Daoy (cell line): ENCODE measurements at regions not wholly inside any gene's neighbourhood (a gene's known extent, or its start where the extent isn't known, plus 50 kb on each side); places are given as distances from the start of the nearest gene placed in this dataset.
A peak's percentile ranks its signal among the peaks of the same experiment; 100 is the strongest.

ENCODE experiments used
- DNase-seq: peaks from one replicate; pipeline ENCODE4 v3.0.0-alpha.2; 2015; ENCODE audit warnings: low read depth

DNA sequence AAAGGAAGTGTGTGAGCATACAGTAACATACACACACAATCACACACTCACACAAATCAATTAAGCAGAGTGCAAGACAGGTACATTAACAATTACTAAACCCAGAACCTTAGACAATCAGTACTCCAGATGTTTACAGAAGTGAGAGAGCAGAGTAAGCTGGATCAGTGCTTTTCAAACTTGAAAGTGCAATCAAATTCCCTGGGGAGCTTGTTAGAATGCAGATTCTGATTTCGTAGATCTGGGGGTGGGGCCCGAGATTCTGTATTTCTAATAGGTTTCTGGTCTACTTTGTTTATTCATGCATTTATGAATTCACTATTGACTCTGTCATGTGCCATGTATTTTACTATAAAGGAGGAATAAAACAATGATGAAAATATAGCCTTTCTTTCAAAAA, 179.6 kb upstream of the PHYHIPL start:
- DNase-seq, result no peak

DNA sequence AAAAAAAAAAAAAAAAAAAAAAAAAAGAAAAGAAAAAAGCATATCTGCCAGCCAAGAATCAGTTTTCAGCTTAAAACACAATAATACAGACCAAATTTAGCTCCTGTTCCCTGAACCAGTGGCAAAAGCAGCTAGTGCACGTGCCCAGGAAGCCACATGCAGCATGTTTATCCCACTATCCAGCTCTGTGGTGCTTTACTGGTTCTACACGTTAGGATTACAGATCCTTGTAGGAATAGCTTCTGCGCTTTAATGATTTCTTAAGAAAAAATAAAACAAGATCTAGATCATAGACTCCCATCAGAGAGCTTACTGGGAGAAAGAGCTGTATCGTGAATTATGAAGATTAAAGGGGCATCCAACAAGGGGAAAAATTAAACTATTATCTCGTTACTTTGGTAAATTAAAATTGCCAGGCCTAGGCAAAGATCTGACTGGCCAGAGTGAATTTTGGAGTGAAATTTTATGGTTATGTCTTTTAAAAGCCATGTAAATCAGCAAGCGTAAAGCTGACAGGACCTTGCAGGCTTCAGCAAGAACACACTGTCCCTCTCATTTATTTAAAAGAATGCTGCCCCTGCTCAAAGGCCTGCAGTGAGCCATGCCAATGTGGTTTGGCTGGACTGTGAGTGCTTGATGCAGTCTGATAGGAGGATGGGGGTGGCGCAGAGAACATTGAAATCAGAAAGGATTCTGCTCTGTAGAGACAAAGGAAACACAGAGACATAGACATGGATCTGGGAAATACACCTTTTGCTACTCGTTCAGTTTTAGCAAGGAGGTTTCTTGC, 177.3 kb upstream of the PHYHIPL start:
- no peak for DNase-seq

- no peak for DNase-seq
Measured at GRCh38 chr10:59000162-59000825, 176.1 kb upstream of the PHYHIPL start.

DNA sequence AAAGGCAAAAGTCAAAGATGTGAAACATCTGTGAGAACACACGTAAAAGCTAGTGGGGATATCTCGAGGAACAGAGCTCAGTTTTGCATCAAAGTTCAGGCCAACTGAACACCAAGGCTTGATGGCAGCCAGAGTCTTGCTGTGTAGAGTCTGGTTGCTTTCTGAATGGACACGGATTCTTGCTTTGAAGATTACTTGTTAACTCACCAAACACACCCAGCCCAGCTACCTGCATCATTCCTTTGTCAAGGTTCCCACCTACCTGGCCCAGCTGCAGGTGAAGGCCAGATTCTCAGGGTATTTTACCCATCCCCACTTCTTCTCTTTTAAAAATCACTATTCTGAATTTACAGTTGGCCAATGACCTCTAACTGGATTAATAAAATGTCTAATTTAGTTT, 174.4 kb upstream of the PHYHIPL start:
- DNase-seq, result no peak

DNA sequence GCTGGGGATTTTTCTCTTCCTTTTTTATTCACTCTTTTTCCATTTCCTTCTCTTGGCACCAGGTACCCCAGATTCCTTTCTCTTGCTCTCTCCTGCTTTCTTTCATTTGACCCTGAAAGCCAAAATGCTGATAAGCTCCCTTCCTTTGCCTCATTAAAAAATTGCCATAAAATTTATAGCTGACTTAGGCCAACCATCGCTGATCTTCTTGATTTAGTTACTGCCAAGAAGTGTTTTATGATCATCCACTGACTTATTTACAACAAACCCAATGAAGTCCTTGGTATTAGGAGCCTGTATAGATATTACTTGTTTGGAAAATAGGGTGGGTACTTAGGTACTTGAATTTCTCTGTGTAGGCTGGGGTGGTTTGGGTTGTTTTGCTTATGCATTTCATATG, 173.2 kb upstream of the PHYHIPL start:
- no peak for DNase-seq

DNA sequence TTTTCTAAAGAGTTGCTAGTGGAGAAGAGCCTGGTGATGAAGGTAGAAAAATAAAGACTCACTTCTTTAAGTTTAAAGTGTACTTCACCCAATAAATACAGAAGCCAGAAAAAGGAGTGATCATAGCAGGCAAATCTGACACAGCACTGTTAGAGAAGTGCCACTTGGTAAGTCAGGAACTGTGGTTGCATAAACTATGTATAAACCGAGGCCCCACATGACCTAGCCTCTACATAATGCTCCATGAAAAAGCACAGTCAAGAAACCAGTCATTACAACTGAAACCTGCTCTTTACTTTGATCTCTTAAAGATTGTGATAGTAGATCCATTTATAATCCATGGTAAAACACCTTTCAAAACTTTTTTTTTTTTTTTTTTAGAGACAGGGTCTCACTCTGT, 172.1 kb upstream of the PHYHIPL start:
- no peak for DNase-seq

DNA sequence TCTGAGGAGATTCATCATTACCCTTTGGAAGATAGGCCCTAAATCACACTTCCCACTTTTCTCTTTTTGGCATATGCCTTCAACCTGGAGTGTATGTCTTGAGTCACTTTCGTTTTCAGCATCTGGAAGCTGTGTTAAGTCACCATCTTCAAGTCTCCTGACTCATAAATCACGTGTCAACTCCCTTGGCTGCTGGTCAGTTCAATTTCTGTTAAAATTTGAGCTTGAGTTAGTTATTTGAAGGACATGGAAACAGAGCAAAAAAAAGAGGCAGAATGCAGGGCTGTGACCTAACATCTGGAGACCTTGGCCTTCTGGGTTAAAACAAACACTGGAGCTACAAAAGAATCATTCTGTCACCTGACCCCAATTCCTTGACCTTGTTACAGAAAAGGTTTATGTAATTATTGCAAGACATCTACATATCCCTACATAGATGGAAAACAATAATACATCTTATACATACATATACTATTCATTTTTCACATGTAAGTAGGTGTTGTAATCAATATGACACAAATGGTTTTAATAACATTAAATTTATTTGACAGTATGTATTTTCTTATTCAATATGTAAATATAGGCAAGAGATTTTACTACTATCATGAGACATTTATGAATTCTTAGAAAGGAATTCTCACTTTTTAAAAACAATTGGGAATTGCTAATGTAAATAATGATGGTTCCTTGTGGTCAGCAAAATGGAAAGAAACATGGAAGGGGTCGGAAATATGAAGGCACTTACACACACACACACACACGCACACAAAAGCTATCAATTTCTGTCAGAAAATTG, 169.7 kb upstream of the PHYHIPL start:
- peak; percentile 59 for DNase-seq

DNA sequence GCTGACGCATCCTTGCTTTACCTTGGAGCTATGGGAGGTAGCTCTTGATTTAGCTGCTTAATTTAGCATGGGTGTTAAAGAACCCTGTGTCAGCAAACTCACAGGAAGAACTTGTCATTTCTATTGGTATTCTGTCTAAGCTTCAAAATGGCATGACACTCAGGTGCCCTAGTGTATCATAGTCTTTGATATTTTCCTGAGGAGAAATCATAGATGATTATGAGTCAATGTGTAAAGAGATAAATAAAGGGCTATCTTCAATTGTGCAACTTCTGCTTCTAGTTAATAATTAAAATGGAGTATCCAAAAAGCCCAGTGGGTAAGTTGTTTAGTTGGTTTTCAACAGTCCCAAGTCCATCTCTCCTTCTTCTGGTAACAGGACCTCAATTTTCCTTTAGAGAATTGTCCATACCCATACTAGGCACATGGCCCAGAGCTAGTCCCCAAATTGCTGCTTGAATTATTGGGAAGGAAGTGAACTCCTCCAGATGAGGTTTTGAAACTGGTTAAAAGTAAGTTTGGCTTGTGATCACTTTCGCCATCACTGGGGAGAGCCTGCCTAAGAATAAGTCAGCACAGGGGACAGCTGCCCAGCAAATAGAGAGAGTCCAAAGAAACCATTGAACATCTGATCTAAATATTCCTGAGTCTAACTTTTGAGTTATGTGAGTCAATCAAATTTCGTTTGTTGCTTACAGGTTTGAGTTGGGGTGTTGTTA, 169.0 kb upstream of the PHYHIPL start:
- no peak for DNase-seq

DNA sequence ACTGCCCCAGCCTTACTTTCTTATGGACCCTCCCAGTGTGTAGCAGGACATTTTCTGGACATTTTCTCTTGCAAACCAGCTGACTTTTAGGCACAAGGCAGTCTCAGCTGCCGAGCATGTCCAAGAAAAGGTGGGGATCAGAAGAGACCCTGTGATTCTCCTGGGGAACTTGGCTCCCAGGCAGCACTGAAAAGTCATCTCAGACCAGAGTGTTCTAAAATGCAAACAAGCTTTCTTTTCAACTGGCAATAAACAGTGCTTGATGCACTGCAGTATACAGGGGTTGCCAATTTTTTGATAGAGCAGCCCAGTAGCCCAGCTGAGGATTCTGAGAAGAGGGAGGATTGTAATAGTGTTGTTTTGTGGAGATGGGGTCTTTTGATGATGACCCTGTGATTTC, 168.0 kb upstream of the PHYHIPL start:
- DNase-seq, result no peak

- no peak for DNase-seq
Measured at GRCh38 chr10:59011972-59012632, 164.3 kb upstream of the PHYHIPL start.

- DNase-seq, result no peak
Measured at GRCh38 chr10:59012839-59013238, 163.6 kb upstream of the PHYHIPL start.

- no peak for DNase-seq
Measured at GRCh38 chr10:59016043-59016442, 160.4 kb upstream of the PHYHIPL start.

GRCh38 chr10:59018977-59019376, 157.5 kb upstream of the PHYHIPL start:
- no peak for DNase-seq

DNA sequence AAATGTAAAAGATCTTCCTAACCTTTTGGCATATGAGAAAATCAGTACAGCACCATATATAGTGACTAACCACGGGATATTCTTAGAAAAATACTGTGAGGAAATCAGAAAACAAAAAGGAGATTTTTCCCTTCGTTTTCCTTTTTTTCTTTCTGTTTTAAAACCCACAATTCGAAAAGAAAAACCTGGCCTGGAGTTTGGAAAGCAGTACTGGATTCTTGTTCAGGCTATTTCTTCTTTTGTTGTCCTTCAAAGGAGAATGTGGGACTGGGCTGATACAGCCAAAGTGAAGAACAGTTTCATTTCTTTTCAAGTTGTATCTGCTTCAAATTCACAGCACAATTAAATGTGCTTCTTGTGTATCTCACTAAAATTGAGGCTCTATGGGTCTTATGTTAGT, 156.8 kb upstream of the PHYHIPL start:
- DNase-seq, result no peak

DNA sequence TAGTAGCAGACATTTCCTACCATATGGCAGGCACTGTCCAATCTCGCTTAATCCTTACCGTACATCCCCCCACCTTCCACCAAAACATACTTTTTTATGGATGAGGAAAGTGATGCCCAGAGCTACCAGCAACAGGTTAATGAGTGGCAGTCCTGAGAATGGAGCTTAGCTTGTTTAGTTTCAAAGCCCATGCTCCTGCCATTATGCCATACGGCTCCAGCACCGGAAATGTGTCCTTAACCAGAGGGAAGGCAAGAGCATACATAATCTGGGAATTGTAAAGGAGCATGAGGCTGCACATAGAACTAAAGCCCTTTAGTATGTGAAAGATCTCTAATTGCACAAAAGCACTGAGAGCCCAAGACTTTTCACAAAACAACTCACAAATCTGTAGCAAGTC, 155.9 kb upstream of the PHYHIPL start:
- DNase-seq, result no peak

GRCh38 chr10:59025981-59026765, 150.3 kb upstream of the PHYHIPL start:
- no peak for DNase-seq

DNA sequence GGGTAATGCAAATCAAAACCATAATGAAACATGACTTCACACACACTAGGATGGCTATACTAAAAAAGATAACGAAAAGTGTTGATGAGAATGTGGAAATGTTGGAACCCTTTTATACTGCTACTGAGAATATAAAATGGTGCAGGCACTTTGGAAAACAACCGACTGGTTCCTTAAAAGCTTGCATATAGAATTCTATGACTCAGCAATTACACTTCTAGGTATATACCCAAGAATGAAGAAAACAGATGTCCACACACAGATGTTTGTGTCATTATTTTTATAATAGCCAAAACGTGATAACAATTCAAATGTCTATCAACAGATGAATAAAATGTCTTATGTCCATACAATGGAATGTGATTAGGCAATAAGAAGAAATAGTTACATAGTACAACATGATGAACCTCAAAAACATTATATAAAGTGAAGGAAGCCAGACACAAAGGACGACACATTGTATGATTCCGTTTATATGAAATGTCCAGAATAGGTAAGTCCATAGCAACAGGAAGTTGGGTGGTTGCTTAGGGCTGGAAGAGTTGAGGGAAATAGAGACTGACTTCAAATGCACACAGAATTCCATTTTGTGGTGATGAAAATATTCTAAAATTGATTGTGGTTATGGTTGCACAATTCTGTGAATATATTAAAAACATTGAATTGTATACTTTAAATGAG, 148.3 kb upstream of the PHYHIPL start:
- no peak for DNase-seq

DNA sequence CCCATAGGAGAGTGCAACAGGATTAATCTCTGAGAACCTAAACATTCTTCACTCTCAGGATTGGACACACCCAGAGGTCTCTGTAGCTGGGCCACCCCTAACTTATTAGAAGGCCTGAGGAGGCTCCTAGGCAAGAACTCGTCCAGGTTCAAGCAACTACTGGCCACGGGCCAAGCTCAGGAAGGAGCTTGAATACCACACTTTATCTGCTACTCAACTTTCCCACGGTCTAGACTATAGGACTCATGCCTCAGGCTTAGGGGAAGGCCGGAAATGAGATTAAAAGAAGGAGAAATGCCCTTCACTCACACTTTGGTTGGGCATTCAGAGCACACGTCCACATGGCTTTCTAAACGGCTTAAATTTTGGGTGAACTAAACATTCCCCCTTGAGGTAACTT, 142.8 kb upstream of the PHYHIPL start:
- peak; percentile 38 for DNase-seq

- no peak for DNase-seq
Measured at GRCh38 chr10:59036311-59037017, 140.0 kb upstream of the PHYHIPL start.

DNA sequence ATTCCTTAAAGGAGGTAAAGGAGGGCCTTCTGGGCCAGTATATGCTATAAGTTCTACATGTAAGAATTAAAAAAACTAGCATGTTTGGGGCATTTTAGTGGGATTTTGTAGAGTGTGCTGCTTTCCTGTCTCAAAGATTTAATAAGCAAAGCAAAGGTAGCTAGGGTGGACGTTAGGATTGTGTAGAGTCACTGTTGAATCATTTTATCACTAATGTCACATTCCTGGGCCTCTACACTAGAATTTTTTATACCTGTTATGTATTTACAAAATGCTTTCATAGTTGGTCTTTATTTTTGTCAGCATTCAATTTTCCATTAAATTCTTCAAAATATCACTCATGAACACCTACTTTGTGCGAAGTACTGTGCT, 139.4 kb upstream of the PHYHIPL start:
- DNase-seq, result no peak
